Stimulated activated CD8-positive, alpha-beta memory T cell treated with anti-CD3 and anti-CD28 coated beads, Interleukin-7, amount 100 ng/mL, for 48 hours (primary cell): ENCODE measurements at regions not wholly inside any gene's neighbourhood (a gene's known extent, or its start where the extent isn't known, plus 50 kb on each side); places are given as distances from the start of the nearest gene placed in this dataset.

Experiments
- DNase-seq, 2 donors: peaks; one replicate each; pipeline ENCODE4 v3.0.0-alpha.2; 2020; ENCODE audit warnings: low read depth in 1 of 2; ENCODE audit errors: extremely low read depth in 1 of 2

DNA sequence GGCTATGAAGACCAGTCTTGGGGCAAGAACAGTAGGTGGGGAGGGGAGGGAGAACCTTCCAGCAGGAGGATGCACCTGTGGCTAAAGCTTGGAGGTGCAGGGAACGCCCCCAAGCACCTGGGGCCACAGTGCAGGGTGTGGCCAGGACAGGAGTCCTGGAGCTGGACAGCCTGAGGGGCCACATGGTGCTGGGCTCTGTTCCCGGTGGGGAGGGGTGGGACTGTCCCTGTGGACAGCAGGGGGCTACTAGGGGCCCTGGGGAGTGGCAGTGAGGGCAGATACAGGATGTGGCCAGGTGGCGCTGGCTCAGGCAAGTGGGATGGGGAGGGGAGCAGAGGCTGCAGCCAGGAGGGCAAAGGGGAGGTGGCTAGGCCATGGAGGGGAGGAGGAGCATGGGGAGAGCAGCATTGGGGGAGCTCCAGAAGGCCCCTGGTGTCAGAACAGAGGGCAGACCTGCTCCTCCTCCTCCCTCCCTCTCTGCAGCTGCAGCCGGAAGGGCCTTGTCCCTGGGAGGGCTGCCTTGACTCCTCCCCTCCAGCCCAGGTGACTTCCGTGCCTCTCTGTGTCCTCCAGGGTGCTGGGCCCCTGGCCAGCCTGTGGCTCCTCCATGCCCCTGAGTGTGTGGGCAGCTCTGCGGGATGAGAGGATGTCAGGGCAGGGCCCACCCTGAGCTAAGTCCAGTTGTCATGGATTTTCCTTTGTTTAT is 68.4 kb upstream of the DLK1 start:
- DNase-seq, result no peak

DNA sequence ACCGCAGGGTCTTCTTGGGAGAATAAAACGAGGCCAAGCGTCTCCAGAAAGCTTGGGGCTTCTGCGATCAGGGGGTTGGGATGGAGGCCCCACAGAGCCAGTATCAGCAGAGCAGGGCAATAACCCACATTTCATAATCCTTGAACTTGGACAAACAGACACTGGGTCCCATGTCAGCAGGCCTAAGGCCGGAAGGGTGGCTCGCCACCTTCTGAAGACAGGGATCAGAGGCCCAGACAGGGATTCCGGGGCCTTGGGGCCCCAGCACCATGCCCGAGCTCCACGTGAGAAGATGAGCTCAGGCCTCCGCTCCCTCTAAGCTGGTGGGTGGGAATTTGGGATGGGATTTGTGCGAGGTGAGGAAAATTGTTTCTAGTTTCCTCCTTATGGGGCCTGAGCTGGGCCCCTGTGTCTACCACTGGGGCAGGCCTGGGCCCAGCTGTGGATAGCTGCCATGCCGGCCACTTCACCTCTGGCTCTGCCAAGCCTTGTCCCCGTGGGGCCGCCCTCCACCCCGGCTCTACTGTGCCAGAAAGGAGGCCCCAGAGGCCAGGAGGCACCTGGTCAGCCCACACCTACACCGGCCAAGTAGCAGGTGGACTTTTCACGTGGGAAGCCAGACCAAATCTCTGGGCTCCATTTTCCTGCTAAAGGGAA is 67.2 kb upstream of the DLK1 start:
- DNase-seq, result no peak

DNA sequence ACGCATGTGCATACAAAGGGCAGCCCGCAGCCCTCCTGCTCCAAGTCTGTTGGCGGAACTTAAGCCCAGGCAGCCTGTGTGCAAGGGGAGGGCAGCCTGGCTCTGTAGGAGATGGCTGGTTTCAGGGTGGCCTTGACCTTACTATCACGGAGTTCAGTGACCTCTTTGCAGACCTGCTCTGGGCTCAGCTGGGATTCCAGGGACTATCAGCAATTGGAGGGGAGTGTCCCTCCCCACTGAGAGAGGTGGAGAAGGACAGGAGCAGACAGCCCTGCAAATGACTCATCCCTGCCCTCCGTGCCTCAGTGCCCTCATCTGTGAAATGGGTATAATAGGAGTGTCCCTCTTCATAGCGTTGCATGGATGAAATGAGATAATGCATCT is 66.2 kb upstream of the DLK1 start:
- no peak for DNase-seq

DNA sequence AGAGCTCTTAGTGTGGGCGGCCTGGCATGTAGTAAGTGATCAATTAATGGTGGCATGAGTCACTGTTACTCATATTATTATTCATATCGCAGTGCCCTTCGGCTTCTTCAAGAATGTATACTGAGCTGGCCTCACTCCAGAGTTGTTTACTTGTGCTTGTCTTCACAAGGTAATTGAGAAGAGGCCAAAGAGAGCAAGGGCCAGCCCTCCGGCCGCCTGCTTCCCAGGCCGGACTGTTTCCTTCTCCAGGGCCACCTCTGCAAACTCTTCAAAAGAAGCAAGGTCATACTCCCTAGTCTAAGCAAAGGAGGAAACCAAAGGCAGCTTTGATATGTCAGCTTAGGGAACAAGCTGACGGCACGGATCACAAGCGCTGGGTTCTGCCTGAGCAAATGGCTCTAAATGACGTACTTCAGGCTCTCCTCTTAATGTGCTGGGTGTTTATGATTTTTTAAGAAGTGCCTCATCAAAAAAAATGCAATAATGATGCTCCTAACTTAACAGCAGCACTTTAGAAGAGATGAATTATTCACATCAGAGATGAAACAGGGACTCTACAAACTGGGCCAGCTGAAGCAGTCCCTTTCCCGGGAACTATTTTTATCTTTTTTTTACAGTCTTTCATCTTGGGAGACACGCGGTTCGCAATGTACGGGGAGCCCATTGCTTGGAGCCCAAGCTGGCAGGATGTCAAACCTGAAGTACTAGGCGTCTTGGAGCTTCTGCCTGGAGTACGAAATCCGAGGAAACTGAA is 65.6 kb upstream of the DLK1 start:
- DNase-seq, result no peak

DNA sequence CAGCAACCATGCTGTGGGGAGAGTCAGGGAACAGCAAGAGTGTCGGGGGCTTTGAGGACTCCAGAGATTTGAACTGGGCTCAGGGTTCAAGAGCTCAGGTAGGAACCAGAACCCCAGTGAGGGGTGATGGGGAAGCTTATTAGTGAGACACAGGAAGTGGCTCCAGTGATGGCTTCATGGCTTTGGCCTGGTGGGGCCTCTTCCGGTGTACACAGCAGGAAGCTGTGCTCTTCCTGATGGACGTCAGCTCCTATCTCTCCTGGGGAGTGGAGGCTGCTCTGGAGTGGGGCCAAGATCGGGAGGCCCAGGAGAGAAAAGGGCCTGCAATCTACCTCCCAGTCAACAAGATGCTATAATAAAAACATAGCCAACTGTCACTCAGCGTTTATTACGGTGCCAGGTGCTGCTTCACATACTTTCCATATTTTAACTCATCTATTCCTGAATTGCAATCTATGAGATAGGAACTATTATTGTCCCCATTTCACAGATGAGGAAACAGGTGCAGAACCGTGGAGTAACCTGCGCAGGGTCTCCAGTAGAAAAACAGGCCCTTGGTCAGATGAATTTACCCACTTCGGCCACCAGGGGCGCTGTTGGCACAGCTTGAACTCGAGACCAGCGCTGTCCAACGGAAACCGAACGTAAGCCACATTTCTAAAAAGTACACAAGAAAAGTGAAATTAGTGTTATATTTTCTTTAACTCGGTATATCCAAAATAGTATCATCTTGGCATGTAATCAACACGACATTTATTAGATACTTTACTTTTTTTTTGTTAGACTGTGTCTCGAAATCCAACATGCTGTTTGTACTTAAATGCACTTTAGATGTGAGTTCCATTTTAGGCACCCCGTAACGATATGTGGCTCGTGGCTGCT is 63.6 kb upstream of the DLK1 start:
- peak; percentile 24 to 31 for DNase-seq

DNA sequence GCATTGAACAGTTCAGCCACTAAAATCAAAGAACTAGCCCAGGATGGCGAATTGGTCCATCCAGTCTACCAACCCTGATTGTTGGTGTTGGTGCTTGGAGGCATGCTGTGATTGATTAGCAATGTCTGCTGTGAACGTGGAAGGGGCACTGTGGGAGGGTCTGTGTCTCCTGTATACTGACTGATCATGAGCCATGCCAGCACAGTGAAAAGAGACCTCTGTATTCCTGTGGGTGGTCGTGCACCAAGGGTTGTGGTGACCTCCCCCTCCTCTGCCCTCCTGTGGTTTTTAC is 63.0 kb upstream of the DLK1 start:
- no peak for DNase-seq

DNA sequence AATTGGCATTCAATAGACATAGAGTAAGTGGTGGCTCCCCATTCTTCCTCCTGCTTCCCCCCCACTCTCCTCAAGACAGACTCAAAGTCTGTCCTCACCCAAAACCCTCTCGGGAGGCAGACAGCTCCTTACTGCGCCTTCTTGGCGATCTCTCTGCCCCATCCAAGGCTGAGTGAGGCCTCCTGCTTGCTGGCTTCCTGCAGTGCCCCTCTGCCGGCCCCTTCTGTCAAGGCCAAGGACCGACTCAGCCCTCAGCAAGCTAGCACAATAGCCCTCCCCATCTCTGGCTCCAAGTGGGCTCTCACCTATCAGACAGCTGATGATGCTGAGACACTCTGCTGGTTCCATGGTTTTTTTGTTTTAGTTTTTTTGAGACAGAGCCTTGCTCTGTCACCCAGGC is 62.5 kb upstream of the DLK1 start:
- DNase-seq, result no peak

DNA sequence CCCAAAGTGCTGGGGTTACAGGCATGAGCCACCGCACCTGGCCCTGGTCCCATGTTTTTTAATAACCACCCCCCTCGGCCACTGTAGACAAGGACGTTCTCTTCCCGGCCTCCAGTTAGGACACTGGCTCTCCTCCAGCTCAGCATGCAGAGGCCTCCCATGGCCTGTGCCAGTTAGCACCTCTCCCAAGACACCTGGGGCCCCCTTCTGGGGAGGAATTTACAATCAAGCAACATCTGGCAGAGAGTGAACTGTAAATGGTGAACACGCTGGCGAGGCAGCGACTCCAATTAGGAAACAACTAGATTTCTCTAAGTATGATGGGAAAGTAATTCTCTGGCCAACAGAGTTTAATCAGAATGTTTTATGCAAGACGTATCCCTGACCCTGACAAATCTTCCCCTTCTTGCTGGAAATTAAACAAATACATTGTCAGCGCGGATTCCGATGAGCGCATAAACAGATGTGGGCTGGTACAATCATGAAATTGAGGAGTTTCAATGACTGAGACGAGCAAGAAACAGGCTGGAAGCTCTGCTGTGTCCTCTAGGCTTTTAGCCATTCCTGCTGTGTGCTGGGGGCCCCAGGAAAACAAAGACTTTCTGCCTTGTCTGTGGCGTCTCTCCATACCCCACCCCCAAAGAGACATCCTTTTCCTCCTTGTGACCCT is 61.7 kb upstream of the DLK1 start:
- no peak for DNase-seq

DNA sequence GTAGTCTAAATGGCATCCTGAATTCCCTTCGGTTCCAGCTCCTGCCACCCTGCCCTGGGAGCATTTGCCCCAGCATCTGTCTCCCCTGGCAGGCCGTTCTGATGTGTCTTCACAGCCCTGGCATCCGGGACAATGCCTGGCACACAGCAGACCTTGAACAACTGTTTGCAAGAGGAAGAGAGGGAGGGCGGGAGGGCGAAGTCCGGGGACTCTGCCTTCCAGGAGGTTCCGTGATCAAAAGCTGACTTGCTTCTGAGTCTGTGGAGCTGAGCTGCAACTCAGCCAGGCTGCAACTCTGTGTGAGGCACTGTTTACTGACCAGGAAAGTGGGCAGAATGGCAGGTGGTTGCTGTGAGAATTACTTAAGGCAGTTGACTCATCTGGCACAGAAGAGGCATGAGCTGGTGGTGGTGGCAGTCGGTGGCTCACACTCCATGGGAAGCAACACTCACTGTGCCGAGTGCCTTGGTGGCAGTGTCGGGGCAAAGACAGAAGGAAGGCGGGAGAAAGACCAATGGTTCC is 61.1 kb upstream of the DLK1 start:
- no peak for DNase-seq

DNA sequence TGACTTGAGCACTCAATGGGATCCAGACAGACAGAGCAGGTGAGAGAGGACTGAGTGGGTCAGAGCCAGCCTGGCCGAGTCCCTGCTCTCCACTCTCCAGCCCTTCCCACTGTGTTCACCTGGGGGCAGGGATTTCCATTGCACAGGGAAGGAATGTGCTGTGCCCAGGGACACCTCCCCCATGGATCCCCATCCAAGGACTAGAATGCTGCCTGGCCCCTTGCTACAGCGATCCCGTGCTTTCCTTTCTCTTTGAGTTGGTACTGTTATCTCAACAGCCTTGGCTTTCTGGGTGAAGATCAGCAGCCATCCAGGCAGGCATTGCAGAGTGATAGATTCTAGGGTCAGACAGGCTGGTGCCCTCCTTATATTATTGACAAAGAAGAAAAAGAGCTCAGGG is 60.3 kb upstream of the DLK1 start:
- DNase-seq, result no peak

DNA sequence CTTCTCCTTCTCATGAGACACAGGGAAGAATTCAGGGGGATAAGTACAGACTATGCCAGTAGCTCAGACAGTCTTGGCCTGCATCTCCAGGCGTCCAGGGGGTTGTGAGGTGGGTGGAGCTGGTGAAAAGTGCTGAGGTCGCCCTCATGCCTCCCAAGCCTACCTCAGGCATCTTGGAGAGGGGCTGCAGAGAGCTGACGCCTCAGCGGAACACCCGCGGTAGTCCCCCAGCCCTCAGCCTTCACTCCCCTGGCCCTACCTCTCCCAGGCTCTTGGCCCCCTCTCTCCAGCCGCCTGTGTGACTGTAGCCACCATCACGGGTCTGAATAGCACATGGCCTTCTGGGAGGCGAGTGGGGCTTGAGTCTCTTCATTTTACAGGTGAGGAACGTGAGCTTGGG is 59.8 kb upstream of the DLK1 start:
- DNase-seq, result no peak

DNA sequence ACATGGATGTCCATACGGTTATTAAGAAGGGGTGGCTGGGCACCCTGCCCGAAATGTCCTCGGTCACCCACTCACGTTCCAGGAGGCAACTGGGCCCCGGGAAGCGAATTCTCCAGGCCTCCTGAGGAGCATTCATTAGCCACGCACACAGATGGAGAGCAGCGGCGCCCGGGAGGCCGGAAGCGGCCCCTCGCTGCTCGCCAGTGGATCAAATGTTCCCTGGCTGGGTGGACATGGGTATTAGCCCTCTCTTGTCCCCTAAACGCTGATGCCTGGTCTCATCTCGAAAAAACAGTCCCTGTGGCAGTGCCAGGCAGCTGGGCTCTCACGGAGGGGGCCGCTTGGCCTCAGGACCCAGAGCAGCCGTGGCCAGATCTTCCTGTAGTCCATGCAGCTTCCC is 59.0 kb upstream of the DLK1 start:
- no peak for DNase-seq

DNA sequence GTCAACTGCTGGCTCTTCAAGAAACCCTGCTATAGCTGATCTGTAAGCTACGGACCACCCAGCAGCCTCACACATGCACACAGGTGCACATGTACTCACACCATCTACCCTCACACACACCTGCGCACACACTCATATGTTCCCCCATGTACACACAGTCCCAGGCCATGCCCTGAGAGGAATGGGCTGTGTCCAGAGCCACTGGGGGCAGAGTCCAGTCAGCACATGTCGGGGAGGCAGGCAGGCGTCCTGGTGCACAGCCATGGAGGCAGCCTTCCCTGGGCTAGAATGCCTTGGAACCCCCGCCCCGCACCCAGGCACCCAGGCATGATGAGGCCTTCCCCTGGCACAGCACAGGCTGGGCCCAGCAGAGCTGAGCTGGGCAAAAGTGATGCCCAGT is 58.3 kb upstream of the DLK1 start:
- DNase-seq, result no peak

DNA sequence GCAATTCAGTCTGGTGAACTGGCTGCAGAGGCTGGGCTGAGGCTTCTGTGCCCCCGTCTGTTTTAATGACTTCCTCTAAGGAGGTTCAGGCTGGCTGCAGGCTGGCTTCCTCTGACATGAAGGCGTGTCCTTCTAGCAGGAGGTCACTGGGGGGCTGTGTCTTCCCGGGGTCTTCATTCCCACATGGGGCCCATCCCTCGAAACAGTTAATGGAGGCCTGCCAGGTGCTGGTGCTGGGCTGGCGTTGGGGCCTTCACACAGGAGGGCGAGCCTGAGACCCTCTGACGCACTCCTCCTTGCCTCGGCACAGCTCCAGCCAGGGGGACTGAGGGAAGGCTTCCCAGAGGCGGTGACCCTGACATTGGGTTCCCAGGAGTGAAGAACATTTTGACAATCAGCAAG is 57.7 kb upstream of the DLK1 start:
- no peak for DNase-seq

DNA sequence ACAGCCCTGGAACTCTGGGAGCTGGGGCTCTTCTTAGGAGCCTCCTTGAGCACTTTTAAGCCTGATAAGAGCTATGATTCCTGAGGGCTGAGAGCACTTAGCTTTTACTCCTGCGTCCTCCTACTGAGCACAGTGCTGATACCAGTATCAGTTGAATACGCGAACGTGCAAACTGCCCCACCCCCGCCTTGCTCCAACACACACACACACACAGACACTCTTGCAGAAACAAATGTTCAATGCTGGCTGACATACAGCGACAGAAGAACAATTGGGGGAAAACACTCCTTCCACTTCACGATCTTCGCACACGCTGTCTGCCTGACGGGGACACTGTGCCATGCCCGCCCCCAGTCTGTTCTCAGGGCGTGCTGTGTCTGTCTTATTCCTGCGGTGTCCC is 57.2 kb upstream of the DLK1 start:
- no peak for DNase-seq

DNA sequence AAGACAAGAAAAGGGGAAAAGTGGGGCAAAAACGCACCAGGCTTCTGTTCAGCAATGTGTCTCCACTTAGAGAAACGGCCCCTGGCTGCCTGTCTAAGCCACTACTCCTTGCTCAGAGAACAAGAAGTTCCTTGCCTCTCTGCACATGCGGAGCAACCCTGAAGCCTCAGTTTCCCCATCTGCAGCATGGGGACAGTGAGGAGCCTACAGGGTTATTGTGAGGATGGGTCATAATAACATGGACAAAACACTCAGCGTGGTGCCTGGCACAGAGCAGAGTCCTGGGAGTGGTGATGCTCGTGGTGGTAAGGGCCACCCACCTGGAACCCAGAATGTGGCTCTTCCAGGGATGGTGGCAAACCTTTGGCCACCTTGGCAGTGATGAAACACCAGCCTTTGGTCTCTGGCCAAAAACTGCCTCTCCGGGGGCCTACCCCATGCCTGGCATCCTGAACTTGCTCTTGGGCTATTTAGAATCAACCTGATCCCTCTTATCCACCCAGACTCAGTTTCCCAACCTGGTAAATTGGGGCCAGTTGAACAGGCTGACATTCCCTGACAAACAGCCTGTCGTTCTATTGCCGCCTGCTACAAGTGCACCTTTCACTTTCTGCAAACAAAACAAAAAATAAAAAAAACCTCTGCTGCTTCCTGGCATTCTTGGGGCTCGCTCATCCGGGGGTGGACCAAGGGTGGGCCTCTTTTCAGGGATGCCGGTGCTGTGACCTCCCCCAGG is 56.5 kb upstream of the DLK1 start:
- DNase-seq, result no peak

DNA sequence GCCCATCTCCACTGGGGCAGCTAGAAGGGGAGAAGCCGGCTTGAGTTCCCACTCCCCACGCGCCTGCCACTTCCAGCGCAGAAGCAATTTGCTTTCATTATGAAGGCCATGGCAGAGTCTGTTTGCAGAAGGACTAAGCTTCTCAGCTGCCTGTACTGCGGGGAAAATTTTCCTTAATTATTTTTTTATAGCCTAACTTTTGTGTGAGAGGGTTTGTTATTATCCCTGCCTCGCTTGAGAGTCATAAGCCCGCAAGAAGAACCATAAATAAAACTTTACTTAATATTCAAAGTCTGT is 56.0 kb upstream of the DLK1 start:
- DNase-seq, result no peak

DNA sequence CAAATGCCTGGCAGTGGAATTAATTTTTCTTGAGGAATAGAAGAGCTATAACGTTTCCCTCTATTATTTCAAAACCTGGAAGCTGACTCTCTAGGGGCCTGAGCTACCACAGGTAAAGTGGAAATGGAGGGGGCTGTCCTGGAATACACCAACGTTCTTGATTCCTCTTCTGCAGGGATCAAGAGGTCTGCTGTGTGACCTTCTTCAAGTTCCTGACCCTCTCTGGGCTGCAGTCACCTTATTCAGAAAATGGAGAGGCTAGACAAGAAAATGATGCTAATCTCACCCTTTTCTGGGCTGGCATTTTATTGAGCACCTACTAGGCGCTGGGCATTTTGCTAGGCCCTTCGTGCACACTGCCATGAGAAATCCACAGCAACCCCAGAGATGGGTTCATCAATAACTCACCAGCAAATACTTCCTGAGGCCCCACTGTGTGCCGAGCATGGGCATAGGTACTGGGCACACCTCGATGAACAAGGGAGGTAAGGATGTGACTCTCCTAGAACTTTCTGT is 55.2 kb upstream of the DLK1 start:
- DNase-seq, result no peak

DNA sequence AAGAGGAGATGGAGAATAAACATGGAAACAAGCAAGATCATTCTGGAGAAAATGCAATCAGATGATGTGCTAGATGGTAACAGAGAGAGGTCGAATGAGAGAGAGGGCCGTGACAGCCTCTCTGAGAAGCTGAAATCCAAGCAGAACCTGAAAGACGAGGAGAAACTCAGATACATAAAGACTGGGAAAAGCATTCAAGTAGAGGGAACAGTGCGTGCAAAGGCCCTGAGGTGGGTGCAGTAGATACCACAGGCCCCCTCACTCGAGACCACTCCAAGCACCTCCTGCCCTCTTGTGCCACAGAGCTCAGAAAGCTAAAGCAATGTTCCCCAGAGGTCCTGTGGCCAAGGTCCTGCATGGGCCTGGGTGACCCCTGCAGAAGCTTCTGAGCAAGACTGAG is 54.8 kb upstream of the DLK1 start:
- DNase-seq, result no peak
